ENCODE measurements at regions not wholly inside any gene's neighbourhood (a gene's known extent, or its start where the extent isn't known, plus 50 kb on each side); places are given as distances from the start of the nearest gene placed in this dataset.
"Not testable (repeated sequence)": the region's sequence is repeated elsewhere in the genome, so short reads cannot be mapped to it uniquely, and the experiment has no call there.

DNA sequence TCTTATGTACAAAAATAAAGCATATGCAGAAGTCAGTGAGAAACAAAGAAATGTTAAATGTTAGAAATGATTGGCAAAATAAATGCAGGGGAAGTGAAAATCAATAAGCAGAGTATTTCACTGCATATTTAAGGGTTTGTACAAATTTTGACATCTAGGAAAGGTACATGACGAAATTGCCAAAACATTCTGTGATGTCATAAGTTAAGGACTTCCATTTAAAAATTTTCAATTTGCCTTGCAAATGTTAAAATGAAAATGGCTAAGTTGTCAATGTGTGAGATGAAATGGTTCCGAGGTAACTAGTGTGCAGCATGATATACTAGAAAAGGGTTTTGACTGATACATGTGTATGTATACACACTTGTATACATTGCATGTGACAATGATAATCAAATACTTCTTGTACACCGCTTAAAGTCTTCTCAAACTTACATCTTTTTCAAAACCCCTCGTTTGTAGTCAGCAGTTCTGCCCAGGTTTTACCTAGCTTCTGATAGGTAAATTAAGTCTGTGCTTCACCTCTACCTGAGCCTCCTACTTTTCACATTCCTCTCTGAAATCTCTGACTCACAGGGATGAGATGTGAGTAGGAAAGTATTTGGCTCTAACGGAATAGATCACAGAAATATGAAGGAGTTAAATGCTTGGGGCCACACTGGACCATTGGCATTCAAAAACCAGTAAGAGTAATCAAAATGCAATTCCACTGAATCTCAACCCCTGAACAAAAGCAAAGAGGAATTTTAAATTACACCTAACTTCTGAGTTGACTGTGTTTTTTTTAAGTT lies 442.4 kb upstream of the FOXG1 start:
- no peak for DNase-seq
- intact Hi-C loops (cut with DNase I), result no loop called here

DNA sequence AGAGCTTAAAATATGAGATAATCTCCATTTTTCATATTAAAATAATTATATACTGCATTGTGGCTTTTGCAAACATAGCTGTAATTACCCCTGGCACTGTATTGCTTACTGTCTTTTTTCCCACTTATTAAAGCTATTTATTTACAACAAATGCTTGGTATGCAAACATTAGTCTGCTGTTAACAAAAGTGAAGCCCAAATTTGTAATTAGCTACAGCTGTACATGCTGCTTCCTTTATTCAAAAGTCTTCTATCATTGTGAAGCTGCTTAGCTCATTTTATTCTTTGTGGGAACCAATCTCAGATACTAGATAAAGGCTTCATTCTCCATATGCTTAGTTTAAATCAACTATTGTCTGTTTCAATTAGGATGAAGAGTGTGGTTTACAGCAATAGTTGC lies 425.8 kb upstream of the FOXG1 start:
- intact Hi-C loops (cut with DNase I), result no loop called here
- no peak for DNase-seq

DNA sequence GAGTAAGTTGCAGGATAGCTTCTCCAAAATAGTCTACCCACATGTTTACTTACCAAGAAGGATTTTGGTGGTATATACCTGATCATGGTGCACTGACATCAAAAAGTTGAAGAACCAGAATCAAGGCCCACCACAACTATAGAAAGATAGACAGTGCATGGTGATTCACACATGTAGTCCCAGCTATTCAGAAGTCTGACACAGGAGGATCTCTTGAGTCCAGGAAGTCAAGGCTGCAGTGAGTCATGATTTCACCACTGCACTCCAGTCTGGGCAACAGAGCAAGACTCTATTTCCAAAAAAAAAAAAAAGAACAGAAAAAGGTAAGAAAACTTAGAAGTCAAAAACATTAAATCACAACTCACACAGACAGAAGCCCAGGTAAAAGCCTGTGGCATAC lies 422.2 kb upstream of the FOXG1 start:
- no peak for DNase-seq
- intact Hi-C loops (cut with DNase I), result no loop called here

DNA sequence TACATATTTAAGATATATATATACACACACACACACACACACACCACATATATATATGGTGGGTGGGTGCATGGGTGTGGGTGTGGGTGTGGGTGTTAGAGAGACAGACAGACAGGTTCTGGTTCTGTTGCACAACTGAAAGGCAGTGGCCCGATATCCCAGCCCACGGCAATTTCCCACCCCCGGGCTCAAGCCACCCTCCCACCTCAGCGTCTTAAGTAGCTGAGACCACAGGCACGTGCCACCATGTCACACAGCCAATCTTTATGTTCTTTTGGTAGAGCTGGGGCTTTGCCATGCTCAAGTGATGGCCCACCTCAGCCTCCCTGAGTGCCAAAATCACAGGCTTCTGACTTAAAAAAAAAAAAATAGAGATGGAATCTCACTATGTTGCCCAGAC lies 417.8 kb upstream of the FOXG1 start:
- peak in 1 of 10 donors; percentile 52 for DNase-seq
- intact Hi-C loops (cut with DNase I), result no loop called here

DNA sequence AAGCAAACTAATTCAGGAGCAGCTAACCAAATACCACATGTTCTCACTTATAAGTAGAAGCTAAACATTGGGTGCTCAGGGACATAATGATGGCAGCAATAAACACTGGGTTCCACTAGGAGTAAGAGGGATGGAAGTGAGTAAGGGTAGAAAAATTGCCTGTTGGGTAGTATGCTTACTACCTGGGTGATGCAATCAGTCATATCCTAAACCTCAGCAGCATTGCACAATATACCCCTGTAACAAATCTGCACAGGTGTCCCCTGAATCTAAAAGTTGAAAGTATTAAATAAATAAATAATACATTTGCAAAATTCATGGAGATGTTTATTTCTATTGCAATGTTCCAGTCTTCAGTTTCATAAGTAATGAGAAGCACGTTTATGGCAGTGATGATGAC lies 409.8 kb upstream of the FOXG1 start:
- intact Hi-C loops (cut with DNase I), result no loop called here
- DNase-seq, result no peak

DNA sequence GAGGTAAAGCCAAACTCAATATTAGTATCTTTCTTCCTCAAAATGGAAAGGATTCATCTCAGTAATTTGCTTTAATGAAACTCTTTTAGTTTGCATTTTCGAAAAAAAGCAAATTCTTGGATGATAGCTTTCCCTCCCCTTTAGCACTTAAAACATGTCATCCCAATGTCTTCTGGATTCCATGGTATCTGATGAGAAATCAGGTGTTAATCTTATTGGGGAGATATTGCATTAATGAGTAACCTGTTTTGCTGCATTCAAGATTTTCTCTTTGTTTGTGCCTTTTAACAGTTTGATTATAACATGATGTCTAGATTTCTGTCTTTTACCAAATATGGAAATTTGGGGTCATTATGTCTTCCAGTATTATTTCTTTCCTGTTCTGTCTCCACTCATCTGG lies 405.1 kb upstream of the FOXG1 start:
- no peak for DNase-seq
- intact Hi-C loops (cut with DNase I), result no loop called here

DNA sequence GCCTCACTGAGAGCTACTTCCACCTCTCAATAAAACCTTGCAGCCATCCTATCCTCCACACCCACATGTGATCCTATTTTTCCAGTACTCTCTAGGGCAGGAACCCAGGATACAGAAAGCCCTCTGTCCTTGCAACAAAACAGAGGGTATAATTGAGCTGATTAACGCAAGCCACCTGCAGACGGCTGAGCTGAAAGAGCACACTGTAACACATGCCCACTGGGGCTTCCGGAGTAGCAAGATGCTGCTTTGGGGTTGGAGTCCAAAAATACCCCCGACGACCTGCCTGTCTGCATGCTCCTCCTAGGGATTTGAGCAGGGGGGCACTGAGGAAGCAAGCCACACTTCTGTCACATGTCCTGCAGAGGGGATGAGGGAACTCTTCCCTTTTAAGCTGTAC lies 401.1 kb upstream of the FOXG1 start:
- no peak for DNase-seq
- intact Hi-C loops (cut with DNase I), result no loop called here

DNA sequence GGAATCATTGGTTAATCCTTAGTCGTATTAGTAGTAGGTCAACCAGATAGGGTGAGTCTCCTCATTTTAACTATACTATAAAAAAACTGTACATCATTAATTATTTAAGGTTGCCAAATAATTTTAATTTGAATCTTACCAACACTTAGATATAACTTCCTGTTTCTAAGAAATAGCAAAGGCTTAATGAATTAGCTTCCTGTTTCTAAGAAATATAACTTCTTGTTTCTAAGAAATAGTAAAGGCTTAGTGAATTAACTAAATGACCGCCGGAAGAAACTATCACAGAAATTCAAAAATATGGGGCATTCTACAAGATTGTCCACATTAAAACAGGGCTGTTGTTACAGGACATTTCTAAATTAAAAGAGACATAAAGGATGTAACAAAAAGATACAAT lies 392.9 kb upstream of the FOXG1 start:
- intact Hi-C loops (cut with DNase I), result no loop called here
- no peak for DNase-seq

DNA sequence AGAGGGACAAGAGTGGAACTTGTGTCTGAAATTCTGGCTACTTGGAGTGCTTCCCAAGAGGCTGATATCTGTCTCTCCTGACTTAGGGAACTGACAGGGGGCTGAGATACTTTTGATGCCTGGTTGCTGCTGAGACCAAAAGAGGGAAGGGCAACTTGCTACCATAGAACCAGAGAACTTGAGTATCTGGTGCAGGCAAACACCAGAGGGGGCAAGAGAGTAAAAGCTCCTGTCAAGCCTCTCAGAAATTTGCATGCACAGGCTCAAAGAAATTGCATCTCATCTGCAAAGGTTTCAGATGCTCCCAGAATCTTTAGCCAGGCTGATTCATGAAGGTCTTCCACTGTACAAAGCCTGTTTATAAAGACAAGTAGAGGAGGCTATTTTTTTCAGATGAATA lies 391.3 kb upstream of the FOXG1 start:
- peak in 2 of 10 donors; percentile 29 to 30 for DNase-seq
- intact Hi-C loops (cut with DNase I), result no loop called here

DNA sequence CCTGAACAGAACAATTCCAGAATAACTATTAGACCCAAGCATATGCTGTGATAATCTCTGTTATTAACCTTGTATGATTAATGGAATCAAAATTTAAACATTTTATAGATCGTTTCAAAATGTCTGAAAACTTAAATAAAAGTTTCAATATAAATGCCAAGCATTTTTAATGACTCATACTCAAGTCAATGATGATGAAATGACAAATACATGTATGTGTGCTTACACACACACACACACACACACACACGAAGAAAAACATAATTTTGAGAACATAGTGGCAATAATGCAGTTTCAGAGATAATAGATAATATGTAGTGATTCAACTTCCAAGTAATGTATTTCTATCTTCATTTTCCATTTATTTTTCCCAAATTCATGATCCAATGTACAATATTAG lies 384.9 kb upstream of the FOXG1 start:
- no peak for DNase-seq
- intact Hi-C loops (cut with DNase I), result no loop called here

DNA sequence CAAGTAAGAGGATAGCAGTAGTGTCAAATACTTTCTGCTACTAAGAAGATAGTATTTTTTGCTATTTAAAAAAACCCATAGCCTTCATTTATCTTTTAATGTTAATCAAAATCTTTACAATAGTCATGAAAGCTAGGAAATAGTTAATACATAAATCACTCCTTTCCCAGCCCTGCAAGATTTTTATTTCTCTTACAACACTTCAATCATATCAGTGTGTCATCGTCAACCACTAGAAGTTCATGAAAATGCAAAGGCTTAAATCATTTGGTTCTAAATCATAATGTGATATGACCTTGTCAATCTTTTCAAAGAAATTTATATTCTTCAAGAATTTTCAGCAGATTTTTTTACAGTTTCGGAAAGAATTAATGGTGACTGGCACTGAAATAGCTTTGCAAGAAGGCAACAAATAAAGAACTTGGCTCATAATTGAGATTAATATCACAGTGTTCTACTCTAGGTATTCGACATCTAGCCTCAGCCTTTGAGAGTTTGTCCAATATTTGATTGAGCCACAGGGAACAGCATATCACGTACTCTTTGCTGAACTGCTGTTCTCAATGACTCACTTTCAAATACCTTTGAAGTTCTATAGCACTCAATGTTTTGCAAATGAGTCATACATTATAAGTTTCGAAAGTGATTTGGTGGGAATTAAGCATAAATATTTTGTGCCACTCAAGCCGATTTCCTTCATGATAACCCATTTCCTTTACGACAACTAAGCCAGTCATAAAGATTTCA lies 384.0 kb upstream of the FOXG1 start:
- intact Hi-C loops (cut with DNase I), result no loop called here

DNA sequence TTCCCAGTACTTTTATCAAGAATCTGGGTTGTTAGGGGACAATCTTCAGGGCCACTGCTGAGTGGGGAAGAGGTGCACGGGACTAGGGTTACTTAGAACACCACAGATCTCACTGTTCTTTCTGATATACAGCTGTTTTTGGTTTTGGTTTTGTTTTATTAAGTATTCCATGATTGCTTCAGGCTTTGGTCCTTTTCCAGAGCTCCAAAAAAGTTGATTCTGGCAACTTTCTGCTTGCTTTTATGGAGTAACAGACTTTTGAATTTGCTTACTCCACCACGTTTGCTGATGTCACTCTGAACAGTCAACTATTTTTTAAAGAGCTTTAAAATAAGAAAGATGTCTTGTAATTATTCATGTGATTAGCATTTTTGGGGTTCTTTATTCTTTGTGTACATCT lies 368.1 kb upstream of the FOXG1 start:
- intact Hi-C loops (cut with DNase I), result no loop called here
- no peak for DNase-seq

More for the DNA sequence above, 384.0 kb upstream of the FOXG1 start:
- DNase-seq, result no peak

DNA sequence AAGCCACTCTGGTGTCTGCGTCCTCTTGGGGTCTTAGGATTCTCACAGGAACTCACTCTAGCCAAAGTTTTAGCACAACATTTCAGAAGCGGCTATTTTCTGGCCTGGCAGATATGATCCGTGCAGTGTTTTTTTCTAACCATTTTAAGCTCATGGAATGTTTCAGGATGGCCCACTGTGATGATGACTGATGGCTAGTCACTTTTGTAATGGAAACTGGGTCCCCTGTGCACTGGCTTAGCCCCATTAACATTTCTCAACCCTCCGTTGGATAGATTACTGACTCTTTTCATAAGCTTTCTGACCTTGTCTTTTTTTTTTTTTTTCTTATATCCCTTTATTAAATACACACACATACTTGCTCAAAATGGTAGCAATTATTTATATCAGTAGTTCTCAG lies 364.9 kb upstream of the FOXG1 start:
- intact Hi-C loops (cut with DNase I); DNase-seq: not testable (repeated sequence)

DNA sequence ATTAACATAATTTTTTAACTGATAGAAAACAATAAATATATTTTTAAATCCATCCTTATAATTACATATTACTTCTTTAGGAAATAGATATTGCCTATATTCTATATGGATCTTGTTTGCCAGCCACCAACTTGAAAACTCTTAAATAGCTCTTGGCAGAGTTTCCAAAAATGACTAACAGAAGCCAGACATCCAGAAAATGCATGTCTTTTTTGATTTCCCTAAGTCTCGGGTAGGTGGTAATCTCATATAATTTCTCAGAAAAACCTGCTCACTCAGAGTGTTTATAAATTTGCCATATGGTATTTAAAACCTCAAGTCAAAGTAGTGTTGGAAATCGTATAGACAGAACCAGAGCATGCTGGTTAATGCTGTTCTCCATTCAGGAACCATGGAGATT lies 360.4 kb upstream of the FOXG1 start:
- no peak for DNase-seq
- intact Hi-C loops (cut with DNase I), result no loop called here

DNA sequence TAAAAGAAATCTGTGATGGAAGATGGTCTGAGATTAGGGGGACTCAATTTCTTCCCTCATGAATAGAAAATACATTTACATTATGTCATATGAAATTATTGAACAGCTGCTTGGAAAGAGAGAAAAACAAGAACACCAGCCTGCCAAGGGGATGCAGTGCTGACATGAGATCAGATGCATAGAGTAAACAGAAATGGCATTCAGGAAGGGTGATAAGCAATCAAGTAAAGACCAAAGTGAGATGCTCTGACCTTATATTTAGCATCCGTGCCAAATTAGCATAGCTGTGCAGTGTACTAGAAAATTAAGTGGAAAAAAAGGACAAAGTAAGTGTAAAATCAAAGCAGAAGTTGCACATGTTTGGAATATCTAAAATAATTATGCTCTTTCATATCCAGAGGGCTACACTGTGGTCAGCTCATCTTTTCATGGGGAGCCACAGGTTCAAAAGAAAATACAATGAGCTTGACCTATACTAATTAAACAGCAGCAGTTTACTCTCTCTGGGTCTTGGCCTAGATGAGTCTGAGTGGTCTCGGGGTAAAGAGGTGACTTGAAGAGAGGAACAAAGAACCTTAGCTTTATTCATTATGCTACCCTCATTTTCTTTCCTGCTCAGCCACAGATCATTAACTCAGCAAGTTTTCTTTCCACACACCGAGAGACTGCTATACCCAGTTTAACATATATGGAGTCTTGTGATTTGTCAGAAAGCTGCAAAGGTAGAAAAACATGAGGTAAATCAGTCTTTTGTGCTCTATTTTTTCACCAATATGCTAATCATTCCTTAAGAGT lies 359.4 kb upstream of the FOXG1 start:
- no peak for DNase-seq
- intact Hi-C loops (cut with DNase I), result no loop called here

DNA sequence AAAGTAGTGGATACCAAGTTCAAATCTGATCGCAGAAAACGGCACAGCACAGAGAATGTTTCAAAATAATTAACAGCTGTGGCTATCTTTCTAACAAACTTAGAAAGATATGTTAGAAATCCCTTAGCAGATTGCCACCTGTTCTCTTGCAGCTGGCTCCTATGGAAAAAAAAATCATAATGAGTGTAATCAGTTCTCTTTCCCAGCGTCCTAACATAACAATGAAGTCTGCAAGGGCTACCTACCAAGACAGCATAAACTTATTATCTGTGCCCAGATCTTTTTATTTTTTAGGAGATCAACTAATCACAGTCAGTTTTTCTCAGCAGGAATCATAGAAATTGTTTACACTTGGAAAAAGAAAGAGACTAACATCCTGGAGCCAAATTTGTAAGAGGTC lies 358.6 kb upstream of the FOXG1 start:
- no peak for DNase-seq
- intact Hi-C loops (cut with DNase I), result no loop called here

DNA sequence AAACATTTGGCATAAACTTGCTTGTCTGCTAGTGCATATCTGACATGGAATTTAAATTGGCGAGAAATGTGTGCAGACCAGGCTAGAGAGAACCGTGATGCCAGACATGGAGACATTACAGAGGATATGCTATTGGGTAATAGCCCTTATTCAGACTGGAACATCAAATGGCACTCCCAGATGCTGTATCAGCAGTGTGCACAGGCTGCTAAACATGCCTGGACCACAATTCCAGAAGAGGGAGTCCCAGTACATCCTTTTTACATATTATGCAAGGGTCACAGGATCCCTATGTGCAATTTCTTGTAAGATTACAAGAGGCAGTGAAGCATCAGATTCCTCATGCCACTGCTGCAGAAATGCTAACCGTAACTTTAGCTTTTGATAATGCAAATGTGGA lies 354.5 kb upstream of the FOXG1 start:
- intact Hi-C loops (cut with DNase I), result no loop called here
- no peak for DNase-seq

DNA sequence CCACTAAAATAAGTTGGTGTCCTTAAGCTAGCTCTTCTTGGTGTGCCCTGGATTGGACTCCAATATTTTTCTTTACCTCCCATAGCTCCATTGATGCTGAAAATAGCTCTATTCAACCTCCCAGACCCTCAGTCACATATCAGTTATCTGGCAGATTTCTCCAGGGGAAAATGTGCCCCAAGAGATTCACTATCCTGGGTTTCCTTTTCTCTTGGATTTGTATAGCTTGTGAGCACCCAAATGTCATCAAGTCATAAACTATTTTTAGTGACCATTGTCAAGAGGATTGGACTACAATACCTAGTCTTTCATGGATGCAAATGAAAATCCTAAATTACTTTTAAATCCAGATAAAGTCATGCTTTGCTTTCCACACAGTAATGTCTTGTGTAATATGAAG lies 339.6 kb upstream of the FOXG1 start:
- intact Hi-C loops (cut with DNase I), result no loop called here
- no peak for DNase-seq

DNA sequence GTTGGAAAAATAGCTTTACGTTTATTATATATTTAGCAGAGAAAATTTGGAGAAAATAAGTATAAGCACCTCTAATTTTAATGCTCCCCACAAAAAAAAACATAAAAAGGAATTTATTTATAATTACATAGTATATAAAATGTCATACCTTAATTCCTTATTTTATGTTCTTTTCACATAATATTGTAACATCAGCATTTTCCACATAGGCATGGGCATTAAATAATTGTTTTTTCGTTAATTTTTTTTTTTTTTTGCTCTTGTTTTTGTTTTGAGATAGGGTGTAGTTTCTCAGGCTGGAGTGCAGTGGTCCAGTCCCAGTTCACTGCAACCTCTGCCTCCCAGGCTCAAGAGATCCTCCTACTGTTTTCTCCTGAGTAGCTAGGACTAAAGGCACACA lies 329.8 kb upstream of the FOXG1 start:
- intact Hi-C loops (cut with DNase I), result no loop called here
- DNase-seq, result no peak

DNA sequence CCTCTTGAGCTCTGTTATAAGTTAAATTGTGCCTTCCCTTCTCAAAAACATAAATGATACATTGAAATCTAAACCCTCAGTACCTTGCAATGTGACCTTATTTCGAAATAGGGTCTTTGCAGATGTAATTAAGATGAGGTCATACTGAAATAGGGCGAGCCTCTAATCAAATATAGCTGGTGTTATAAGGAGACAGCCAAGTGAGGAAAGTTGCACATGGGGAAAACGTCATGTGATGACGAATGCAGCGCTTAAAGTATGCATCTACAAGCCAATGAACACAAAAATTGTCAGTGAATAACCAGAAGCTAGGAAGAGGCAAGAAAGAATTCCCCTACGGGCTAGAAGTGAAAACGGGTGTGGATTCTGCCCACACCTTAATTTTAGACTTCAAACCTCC lies 305.2 kb upstream of the FOXG1 start:
- intact Hi-C loops (cut with DNase I), result no loop called here

DNA sequence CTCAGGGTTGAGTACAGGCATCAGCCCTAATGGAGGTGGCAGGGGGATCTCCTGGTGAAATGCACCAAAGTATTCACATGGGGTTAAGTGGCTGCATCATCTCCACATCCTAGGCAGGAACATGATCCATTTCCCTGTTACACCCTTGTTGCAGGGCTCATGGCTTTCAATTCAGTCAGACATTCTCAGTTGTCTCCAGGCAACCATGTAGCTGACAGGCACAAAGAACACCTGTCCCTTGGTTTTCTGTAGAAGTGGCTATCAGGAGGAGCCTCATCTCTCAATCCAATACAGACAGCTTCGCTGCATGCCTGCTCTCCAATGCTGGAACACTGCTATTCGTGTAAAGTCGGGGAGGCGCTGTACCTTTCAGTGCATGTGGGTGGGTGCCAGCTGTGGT lies 299.0 kb upstream of the FOXG1 start:
- intact Hi-C loops (cut with DNase I), result no loop called here
- DNase-seq, result no peak

More for the DNA sequence above, 305.2 kb upstream of the FOXG1 start:
- no peak for DNase-seq

Measured in posterior cingulate gyrus (tissue), 11 donors.